H1 (cell line): ENCODE measurements at regions not wholly inside any gene's neighbourhood (a gene's known extent, or its start where the extent isn't known, plus 50 kb on each side); places are given as distances from the start of the nearest gene placed in this dataset.

Experiments
- CTCF ChIA-PET: fragments of 300-600 bp; sonication (Branson Sonifier 250); formaldehyde crosslinking; loops from one replicate; lab custom pipeline; 2021; ENCODE audit not compliant: partially characterized antibody; lab: Charles Lee
- POLR2A ChIA-PET: fragments of 300-600 bp; sonication (Branson Sonifier 250); formaldehyde crosslinking; loops from one replicate; lab custom pipeline; 2021; ENCODE audit warnings: inconsistent platforms; ENCODE audit not compliant: partially characterized antibody; lab: Charles Lee
- DNase-seq, 2 experiments: peaks; one replicate each; pipeline versions ENCODE4 v3.0.0 to v3.0.0-alpha.2; 2010 to 2022; ENCODE audit warnings: low spot score in 2 of 2, low read depth in 1 of 2, mixed read lengths in 1 of 2
- FAIRE-seq: peaks from 2 replicates; lab custom pipeline; 2011; peaks lifted over from hg19 to GRCh38; lab: Jason Lieb, UNC
- H2AFZ ChIP-seq: 2 replicates; pipeline ENCODE4 v1.8.1; 2012; ENCODE audit warnings: low read length, inconsistent platforms
- H2AK5ac ChIP-seq: 2 replicates; pipeline ENCODE4 v1.6.1; 2013; ENCODE audit warnings: low read depth, low read length
- H2BK120ac ChIP-seq: replicated peaks from 2 replicates; pipeline ENCODE3; 2013; ENCODE audit warnings: low read depth, low read length, inconsistent platforms
- H2BK12ac ChIP-seq: 2 replicates; pipeline ENCODE4 v1.6.1; 2013; ENCODE audit warnings: low read depth, low read length
- H2BK15ac ChIP-seq: 2 replicates; pipeline ENCODE4 v1.6.1; 2013; ENCODE audit warnings: low read length
- H2BK20ac ChIP-seq: 2 replicates; pipeline ENCODE4 v1.6.1; 2013; ENCODE audit warnings: low read length
- H2BK5ac ChIP-seq: 2 replicates; pipeline ENCODE4 v1.6.1; 2013; ENCODE audit warnings: low read depth, low read length
- H3K14ac ChIP-seq: 2 replicates; pipeline ENCODE4 v1.6.1; 2013; ENCODE audit warnings: inconsistent platforms; ENCODE audit not compliant: insufficient read length
- H3K18ac ChIP-seq: 2 replicates; pipeline ENCODE4 v1.6.1; 2013; ENCODE audit warnings: low read length; ENCODE audit errors: extremely low read depth
- H3K23ac ChIP-seq: 2 replicates; pipeline ENCODE4 v1.6.1; 2013; ENCODE audit warnings: inconsistent platforms; ENCODE audit not compliant: insufficient read length
- H3K23me2 ChIP-seq: 2 replicates; pipeline ENCODE4 v1.6.1; 2013; ENCODE audit warnings: low read depth, low read length
- H3K27ac ChIP-seq: 2 replicates; pipeline ENCODE4 v1.6.1; 2011; ENCODE audit warnings: low read depth, low read length, inconsistent platforms
- H3K27me3 ChIP-seq, 4 experiments: replicated peaks in 1 of 4; 1 replicate in 1 of 4; 2 replicates in 3 of 4; pipeline versions ENCODE4 v1.6.1 to v1.8.1; 2011 to 2013; ENCODE audit warnings: low read length in 3 of 4, mild to moderate bottlenecking in 3 of 4, inconsistent platforms in 2 of 4, mixed read lengths in 2 of 4, moderate library complexity in 1 of 4; ENCODE audit not compliant: control insufficient read depth in 3 of 4, insufficient read depth in 3 of 4; ENCODE audit errors: extremely low read depth in 1 of 4
- H3K36me3 ChIP-seq, 4 experiments: 2 replicates each; pipeline versions ENCODE4 v1.6.1 to v1.8.1; 2011 to 2013; ENCODE audit warnings: mild to moderate bottlenecking in 4 of 4, low read length in 3 of 4, moderate library complexity in 2 of 4, control low read depth in 1 of 4, inconsistent platforms in 1 of 4; ENCODE audit not compliant: insufficient read depth in 4 of 4, control insufficient read depth in 2 of 4
- H3K4ac ChIP-seq: replicated peaks from 2 replicates; pipeline ENCODE3; 2013; ENCODE audit warnings: low read length, low read depth, mixed read lengths, inconsistent platforms; ENCODE audit not compliant: insufficient read length
- H3K4me1 ChIP-seq, 4 experiments: replicated peaks in 1 of 4; 1 replicate in 1 of 4; 2 replicates in 3 of 4; pipeline versions ENCODE4 v1.6.1 to v1.8.1; 2011 to 2013; ENCODE audit warnings: low read length in 3 of 4, inconsistent platforms in 2 of 4, mixed read lengths in 1 of 4; ENCODE audit not compliant: insufficient read depth in 4 of 4, control insufficient read depth in 3 of 4
- H3K4me2 ChIP-seq, 2 experiments: 2 replicates each; pipeline versions ENCODE4 v1.6.1 to v1.8.1; 2011 to 2013; ENCODE audit warnings: low read depth in 2 of 2, low read length in 2 of 2, control low read depth in 1 of 2, inconsistent platforms in 1 of 2, mild to moderate bottlenecking in 1 of 2; ENCODE audit not compliant: insufficient read depth in 1 of 2
- H3K4me3 ChIP-seq, 4 experiments: fragments of 200-600, 300-600 bp in 1 of 4; sonication (generic), shearing (Covaris generic), sonication (Bioruptor Twin) in 1 of 4; 2 replicates each; pipeline versions ENCODE4 v1.5.1 to v1.8.1; 2011 to 2016; ENCODE audit warnings: low read length in 4 of 4, low read depth in 3 of 4, control low read depth in 2 of 4, inconsistent platforms in 2 of 4, mild to moderate bottlenecking in 2 of 4, mixed read lengths in 1 of 4, moderate library complexity in 1 of 4; ENCODE audit not compliant: insufficient read depth in 2 of 4; ENCODE audit errors: extremely low read depth in 1 of 4
- H3K56ac ChIP-seq: replicated peaks from 2 replicates; pipeline ENCODE3; 2013; ENCODE audit warnings: low read depth, mild to moderate bottlenecking, mixed read lengths, low read length, inconsistent platforms; ENCODE audit not compliant: insufficient read length
- H3K79me1 ChIP-seq: 2 replicates; pipeline ENCODE4 v1.6.1; 2013; ENCODE audit warnings: low read depth, low read length, control low read depth
- H3K79me2 ChIP-seq, 2 experiments: 2 replicates each; pipeline versions ENCODE4 v1.6.1 to v1.8.1; 2012 to 2013; ENCODE audit warnings: low read length in 2 of 2, mild to moderate bottlenecking in 2 of 2, inconsistent platforms in 1 of 2; ENCODE audit not compliant: insufficient read depth in 2 of 2, control insufficient read depth in 1 of 2
- H3K9ac ChIP-seq, 4 experiments: replicated peaks in 1 of 4; 1 replicate in 1 of 4; 2 replicates in 3 of 4; pipeline versions ENCODE4 v1.6.1 to v1.8.1; 2011 to 2013; ENCODE audit warnings: low read depth in 3 of 4, low read length in 3 of 4, control low read depth in 2 of 4, mild to moderate bottlenecking in 2 of 4, moderate library complexity in 2 of 4, inconsistent platforms in 1 of 4; ENCODE audit errors: extremely low read depth in 1 of 4
- H3K9me3 ChIP-seq, 2 experiments: 2 replicates each; pipeline versions ENCODE4 v1.6.1 to v1.8.1; 2012 to 2013; ENCODE audit warnings: mild to moderate bottlenecking in 2 of 2, moderate library complexity in 2 of 2, control low read depth in 1 of 2, inconsistent platforms in 1 of 2, low read depth in 1 of 2, low read length in 1 of 2, mixed read lengths in 1 of 2; ENCODE audit not compliant: insufficient read depth in 2 of 2
- H4K20me1 ChIP-seq, 2 experiments: replicated peaks in 1 of 2; 2 replicates each; pipeline versions ENCODE3 to v1.8.1; 2011 to 2013; ENCODE audit warnings: inconsistent platforms in 2 of 2, low read length in 2 of 2, mild to moderate bottlenecking in 1 of 2; ENCODE audit not compliant: insufficient read depth in 2 of 2, control insufficient read depth in 1 of 2
- H4K5ac ChIP-seq: 2 replicates; pipeline ENCODE4 v1.6.1; 2013; ENCODE audit warnings: low read length, low read depth, mixed read lengths, inconsistent platforms; ENCODE audit not compliant: insufficient read length
- H4K8ac ChIP-seq: 2 replicates; pipeline ENCODE4 v1.8.0; 2013; ENCODE audit warnings: mild to moderate bottlenecking, moderate library complexity, low read length, inconsistent platforms; ENCODE audit not compliant: insufficient read depth; ENCODE audit errors: extremely low read depth
- H4K91ac ChIP-seq: replicated peaks from 2 replicates; pipeline ENCODE3; 2013; ENCODE audit warnings: low read length, mixed read lengths, inconsistent platforms; ENCODE audit not compliant: insufficient read length
- CEBPB ChIP-seq: IDR thresholded peaks from 2 replicates; pipeline ENCODE4 v1.6.1; 2012; ENCODE audit warnings: low read depth, low read length
- CTCF ChIP-seq, 3 experiments: IDR thresholded peaks; 1 replicate in 2 of 3; 2 replicates in 1 of 3; pipeline versions ENCODE4 v1.5.1 to v1.6.1; 2011; ENCODE audit warnings: low read length in 3 of 3, mild to moderate bottlenecking in 3 of 3, inconsistent platforms in 2 of 3, low read depth in 1 of 3, moderate library complexity in 1 of 3; ENCODE audit not compliant: insufficient read depth in 1 of 3; ENCODE audit errors: control extremely low read depth in 1 of 3
- NANOG ChIP-seq: IDR thresholded peaks from 2 replicates; pipeline ENCODE4 v1.6.1; 2011; ENCODE audit warnings: low read length, low read depth, mild to moderate bottlenecking, inconsistent platforms; ENCODE audit not compliant: insufficient read depth, poor library complexity, severe bottlenecking
- RAD21 ChIP-seq, 2 experiments: IDR thresholded peaks in 1 of 2; conservative IDR thresholded peaks in 1 of 2; 2 replicates each; pipeline ENCODE4 v1.6.1; 2011; ENCODE audit warnings: low read depth in 2 of 2, low read length in 2 of 2, improper control_type of control experiment in 1 of 2, inconsistent platforms in 1 of 2, mild to moderate bottlenecking in 1 of 2, moderate library complexity in 1 of 2
- RBBP5 ChIP-seq: IDR thresholded peaks from 2 replicates; pipeline ENCODE4 v1.7.1; 2012; ENCODE audit warnings: low read depth, mild to moderate bottlenecking, inconsistent platforms, low read length, moderate library complexity, borderline replicate concordance
- TBP ChIP-seq: IDR thresholded peaks from 2 replicates; pipeline ENCODE4 v1.6.1; 2011; ENCODE audit warnings: low read depth, low read length, improper control_type of control experiment
- TCF12 ChIP-seq: IDR thresholded peaks from 2 replicates; pipeline ENCODE4 v1.6.1; 2011; ENCODE audit warnings: low read depth, mild to moderate bottlenecking, low read length
- WGBS, 2 experiments: shearing (Covaris generic) in 1 of 2; methylation state at CpG; one replicate each; pipeline versions ENCODE4 v1.1.6 to v1.1.7; 2013 to 2015; ENCODE audit warnings: low lambda C conversion rate in 2 of 2, mixed read lengths in 2 of 2, inconsistent platforms in 1 of 2, low coverage in 1 of 2, missing lambda C conversion rate in 1 of 2; ENCODE audit not compliant: insufficient replicate concordance in 2 of 2, insufficient coverage in 1 of 2, insufficient read length in 1 of 2; ENCODE audit errors: extremely low coverage in 1 of 2, missing lambda C conversion rate in 1 of 2; 5-methylcytosine and 5-hydroxymethylcytosine counted together

DNA sequence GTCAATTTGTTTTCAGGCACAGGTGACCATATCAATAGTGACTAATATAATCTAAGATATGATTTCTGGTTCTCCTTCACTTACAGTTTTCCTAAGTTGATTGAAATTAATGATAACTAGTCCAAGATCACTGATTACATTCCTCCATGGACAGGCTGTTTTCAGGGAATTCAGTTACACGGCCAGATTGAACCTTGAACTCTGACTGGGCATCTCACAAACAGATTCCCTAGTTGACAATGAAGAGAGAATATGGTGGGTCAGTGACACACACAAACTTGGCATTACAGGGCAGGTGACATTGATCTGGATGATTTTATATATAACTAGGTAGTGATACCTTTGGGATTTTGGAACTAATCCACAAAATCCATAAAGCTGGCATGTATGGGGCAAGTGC lies 110.2 kb upstream of the EGR2 start:
- no peaks in the 10 kb centered on the region for H3K36me3 ChIP-seq
- ChIA-PET POLR2A (no interaction called here), CTCF (interaction anchor here (0.7 kb wide), 1 partner anchor 308 kb away, joined by 3 read pairs; no protein-coding TSS in a partner anchor)

More for the DNA sequence above, 110.2 kb upstream of the EGR2 start:
- no peak overlapping the region for H2AK5ac ChIP-seq
- no peak overlapping the region for H4K91ac ChIP-seq
- H2BK5ac ChIP-seq: no peak overlapping the region
- no peak overlapping the region for H3K56ac ChIP-seq
- no peak overlapping the region for H2BK20ac ChIP-seq
- 77% methylated on average over 1 of the region's 1 CpG; no CpG with 5 or more reads in 1 of the 2 experiments for WGBS, 2 experiments
- H4K8ac ChIP-seq: no peak overlapping the region
- no peak overlapping the region for H3K27ac ChIP-seq
- no peak overlapping the region for H3K4me3 ChIP-seq
- DNase-seq (no peak), FAIRE-seq (no peak)
- H3K4me2 ChIP-seq: no peak overlapping the region
- H3K79me2 ChIP-seq: no peaks in the 10 kb centered on the region
- no peaks in the 10 kb centered on the region for H3K23me2 ChIP-seq
- H3K27me3 ChIP-seq: no peaks in the 10 kb centered on the region
- H3K9ac ChIP-seq: no peak overlapping the region
- no peak overlapping the region for H2AFZ ChIP-seq
- no peak overlapping the region for H3K14ac ChIP-seq
- no peak overlapping the region for H3K4ac ChIP-seq
- no peak overlapping the region for H3K23ac ChIP-seq
- H2BK12ac ChIP-seq: no peak overlapping the region
- no peaks in the 10 kb centered on the region for H3K4me1 ChIP-seq
- no peak overlapping the region for H4K5ac ChIP-seq
- H2BK120ac ChIP-seq: no peak overlapping the region
- no peak overlapping the region for H3K18ac ChIP-seq
- no peak for TF ChIP-seq NANOG
- TF ChIP-seq RAD21 (IDR thresholded peaks at IDR 0.05 in 1 of 2, conservative IDR thresholded peaks at IDR 0.05 in 1 of 2; ENCODE audit: low read depth in 2 of 2, low read length in 2 of 2): no peak
- TF ChIP-seq TBP: no peak
- no peak for TF ChIP-seq CEBPB
- no peak for TF ChIP-seq CTCF (IDR thresholded peaks at IDR 0.05; ENCODE audit: control extremely low read depth in 1 of 3, insufficient read depth in 1 of 3, low read depth in 1 of 3, low read length in 3 of 3)
- no peak for TF ChIP-seq RBBP5
- TF ChIP-seq TCF12: no peak
- TF ChIP-seq, all 59 proteins: peak for 0
- H3K79me1 ChIP-seq: no peaks in the 10 kb centered on the region
- no peaks in the 10 kb centered on the region for H4K20me1 ChIP-seq
- peaks cover 2 to 10% of the 10 kb centered on the region in 2 experiments; a peak in 2 of 4 replicates for H3K9me3 ChIP-seq
- H2BK15ac ChIP-seq: no peak overlapping the region
